ENCODE measurements at regions not wholly inside any gene's neighbourhood (a gene's known extent, or its start where the extent isn't known, plus 50 kb on each side); places are given as distances from the start of the nearest gene placed in this dataset.
A peak's percentile ranks its signal among the peaks of the same experiment; 100 is the strongest.

- Histone ChIP-seq H3K4me3 (replicated peaks in 1 of 3) (no peak overlapping the region), H3K27me3 (no peaks in the 10 kb centered on the region), H3K36me3 (no peaks in the 10 kb centered on the region), H3K9me3 (no peaks in the 10 kb centered on the region), H3K4me1 (peaks cover 16 to 36% of the 10 kb centered on the region in 2 donors), H3K27ac (peak overlapping the region in 2 of 3 donors; percentile 10 to 45)
- 89 to 91% methylated on average over 15 of the region's 15 CpGs for WGBS, 2 donors
- intact Hi-C loops (cut with DNase I) = no loop called here
- TF ChIP-seq CTCF (IDR thresholded peaks at IDR 0.05) (no peak), POLR2A (IDR thresholded peaks at IDR 0.05) (no peak)
- DNase-seq = no peak
These were observed 156.5 kb downstream of the ERCC6L2 start for GRCh38 chr9:96031916-96032534.

- Histone ChIP-seq H3K4me3 (replicated peaks in 1 of 3) (no peak overlapping the region), H3K36me3 (no peaks in the 10 kb centered on the region), H3K27ac (peak overlapping the region; percentile 3 to 45 (median 10)), H3K4me1 (peaks cover 19 to 40% of the 10 kb centered on the region in 2 donors), H3K27me3 (no peaks in the 10 kb centered on the region), H3K9me3 (no peaks in the 10 kb centered on the region)
- DNase-seq = peak; percentile 41 to 52
- 25 to 39% methylated on average over 5 to 6 of the region's 6 CpGs for WGBS, 2 donors
- no peak for TF ChIP-seq CTCF (IDR thresholded peaks at IDR 0.05)
- no peak for TF ChIP-seq POLR2A (IDR thresholded peaks at IDR 0.05)
- intact Hi-C loops (cut with DNase I) = no loop called here
These were observed 155.9 kb downstream of the ERCC6L2 start for GRCh38 chr9:96031366-96031824.

- H3K27me3 ChIP-seq = no peaks in the 10 kb centered on the region
- peak overlapping the region in 1 of 3 donors; percentile 17 for H3K27ac ChIP-seq
- intact Hi-C loops (cut with DNase I) = no loop called here
- whole genome bisulfite sequencing, 2 donors = 93 to 94% methylated on average over 19 of the region's 19 CpGs
- peaks cover 19 to 40% of the 10 kb centered on the region in 2 donors for H3K4me1 ChIP-seq
- no peak for TF ChIP-seq POLR2A (IDR thresholded peaks at IDR 0.05)
- no peak for TF ChIP-seq CTCF (IDR thresholded peaks at IDR 0.05)
- H3K4me3 ChIP-seq (replicated peaks in 1 of 3) = no peak overlapping the region
- DNase-seq = no peak
- H3K36me3 ChIP-seq = no peaks in the 10 kb centered on the region
- no peaks in the 10 kb centered on the region for H3K9me3 ChIP-seq
These were observed 154.4 kb downstream of the ERCC6L2 start for GRCh38 chr9:96029722-96030530.

- intact Hi-C loops (cut with DNase I) = no loop called here
- no peaks in the 10 kb centered on the region for H3K9me3 ChIP-seq
- peak overlapping the region in 2 of 3 donors; percentile 16 to 28 for H3K4me3 ChIP-seq (replicated peaks in 1 of 3)
- 28 to 38% methylated on average over 54 to 57 of the region's 72 CpGs for WGBS, 2 donors
- H3K27ac ChIP-seq = peak overlapping the region in 1 of 3 donors; percentile 27
- H3K27me3 ChIP-seq = no peaks in the 10 kb centered on the region
- no peaks in the 10 kb centered on the region for H3K36me3 ChIP-seq
- peak; percentile 58 to 63 for DNase-seq
- peaks cover 22 to 41% of the 10 kb centered on the region in 2 donors for H3K4me1 ChIP-seq
- TF ChIP-seq POLR2A (IDR thresholded peaks at IDR 0.05) (no peak), CTCF (IDR thresholded peaks at IDR 0.05) (peak in 1 of 6 experiments; percentile 8)
These were observed 152.0 kb downstream of the ERCC6L2 start for GRCh38 chr9:96027251-96028131.
